Activated T-cell treated with anti-CD3 and anti-CD28 coated beads, Interleukin-2, amount 50 U/mL, for 1 hour (primary cell): ENCODE measurements at regions not wholly inside any gene's neighbourhood (a gene's known extent, or its start where the extent isn't known, plus 50 kb on each side); places are given as distances from the start of the nearest gene placed in this dataset.

Experiments
- DNase-seq: peaks from one replicate; pipeline ENCODE4 v3.0.0-alpha.2; 2020

- DNase-seq = no peak
Observed at GRCh38 chr10:120385992-120386391, 71.0 kb upstream of the PLPP4 start.

- no peak for DNase-seq
Observed at GRCh38 chr10:120386896-120387295, 70.1 kb upstream of the PLPP4 start.

GRCh38 chr10:120387326-120387725 lies 69.7 kb upstream of the PLPP4 start:
- no peak for DNase-seq

- no peak for DNase-seq
Observed at GRCh38 chr10:120392245-120392644, 64.8 kb upstream of the PLPP4 start.

- no peak for DNase-seq
Observed at GRCh38 chr10:120392671-120393079, 64.4 kb upstream of the PLPP4 start.

- DNase-seq = no peak
Observed at GRCh38 chr10:120394446-120394845, 62.6 kb upstream of the PLPP4 start.

- no peak for DNase-seq
Observed at GRCh38 chr10:120396228-120396627, 60.8 kb upstream of the PLPP4 start.

GRCh38 chr10:120398180-120398579 lies 58.8 kb upstream of the PLPP4 start:
- no peak for DNase-seq

- DNase-seq = no peak
Observed at GRCh38 chr10:120400601-120401000, 56.4 kb upstream of the PLPP4 start.

- no peak for DNase-seq
Observed at GRCh38 chr10:120402147-120402766, 54.8 kb upstream of the PLPP4 start.

GRCh38 chr10:120403109-120403508 lies 53.9 kb upstream of the PLPP4 start:
- DNase-seq = no peak

GRCh38 chr10:120406376-120406775 lies 50.7 kb upstream of the PLPP4 start:
- no peak for DNase-seq
